HepG2 (cell line): ENCODE measurements at regions not wholly inside any gene's neighbourhood (a gene's known extent, or its start where the extent isn't known, plus 50 kb on each side); places are given as distances from the start of the nearest gene placed in this dataset.

ENCODE experiments used
- HDAC2 ChIP-seq: sonication (generic); formaldehyde crosslinking; IDR thresholded peaks from 2 replicates; pipeline ENCODE4 v1.4.0; 2020; ENCODE audit warnings: missing genetic modification reagents
- HNRNPH1 ChIP-seq: fragments of 200-400 bp; formaldehyde crosslinking; optimal IDR thresholded peaks from 2 replicates; pipeline ENCODE3; 2017; ENCODE audit warnings: mild to moderate bottlenecking, low read depth, low read length
- ZSCAN25 ChIP-seq: sonication (generic); formaldehyde crosslinking; IDR thresholded peaks from 2 replicates; pipeline ENCODE4 v1.8.0; 2022; ENCODE audit warnings: mild to moderate bottlenecking, missing genetic modification reagents
- TF ChIP-seq, protein P1 (sequence below): sonication (generic); formaldehyde crosslinking; IDR thresholded peaks from 2 replicates; pipeline ENCODE4 v1.8.1; 2023; ENCODE audit warnings: mild to moderate bottlenecking, missing genetic modification reagents, borderline replicate concordance

DNA sequence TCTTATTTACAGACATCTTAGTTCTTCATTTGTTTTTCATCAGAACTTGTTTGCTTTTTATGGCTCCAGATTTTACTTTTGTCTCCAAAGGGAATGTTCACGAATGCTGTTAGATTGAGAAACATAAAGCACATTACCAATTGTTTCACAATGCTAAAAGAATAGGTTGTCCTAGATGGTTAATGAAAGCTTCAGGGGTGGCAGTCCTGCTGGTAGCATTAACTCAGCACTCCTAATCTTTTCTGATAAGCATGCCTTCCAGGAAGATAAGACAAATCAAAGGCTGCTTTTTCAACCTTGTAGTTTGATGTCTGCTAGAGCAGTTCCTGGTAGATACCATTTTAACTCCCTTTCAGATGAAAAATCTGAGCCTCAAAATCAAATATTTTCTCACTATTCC lies 619.4 kb downstream of the PYDC2 start:
- TF ChIP-seq, protein P1, sequence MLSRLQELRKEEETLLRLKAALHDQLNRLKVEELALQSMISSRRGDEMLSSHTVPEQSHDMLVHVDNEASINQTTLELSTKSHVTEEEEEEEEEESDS (CRISPR knock-in tag): no peak
- TF ChIP-seq ZSCAN25 (CRISPR knock-in tag) (no peak), HDAC2 (CRISPR knock-in tag) (no peak), HNRNPH1 (no peak)
